ENCODE measurements at regions not wholly inside any gene's neighbourhood (a gene's known extent, or its start where the extent isn't known, plus 50 kb on each side); places are given as distances from the start of the nearest gene placed in this dataset.

DNA sequence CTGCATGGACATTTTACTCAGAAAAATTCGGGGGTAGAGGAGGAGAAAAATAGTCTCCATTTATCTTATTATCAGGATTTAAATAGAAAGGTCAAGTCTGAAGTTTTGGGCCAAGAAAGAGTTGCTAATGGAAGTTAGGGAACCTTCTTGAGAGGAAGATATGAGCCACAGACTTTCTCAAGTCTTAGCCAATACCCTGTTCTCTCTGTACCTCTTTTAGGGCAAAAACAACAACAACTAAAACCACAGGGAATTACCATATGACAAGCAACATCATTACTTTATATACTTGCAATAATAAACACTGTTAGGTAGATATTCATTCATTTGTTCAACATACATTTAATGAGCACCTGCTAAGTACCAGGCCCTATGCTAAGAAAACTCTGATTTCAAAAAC, 282.2 kb upstream of the CDH5 start:
- TF ChIP-seq, protein P1, sequence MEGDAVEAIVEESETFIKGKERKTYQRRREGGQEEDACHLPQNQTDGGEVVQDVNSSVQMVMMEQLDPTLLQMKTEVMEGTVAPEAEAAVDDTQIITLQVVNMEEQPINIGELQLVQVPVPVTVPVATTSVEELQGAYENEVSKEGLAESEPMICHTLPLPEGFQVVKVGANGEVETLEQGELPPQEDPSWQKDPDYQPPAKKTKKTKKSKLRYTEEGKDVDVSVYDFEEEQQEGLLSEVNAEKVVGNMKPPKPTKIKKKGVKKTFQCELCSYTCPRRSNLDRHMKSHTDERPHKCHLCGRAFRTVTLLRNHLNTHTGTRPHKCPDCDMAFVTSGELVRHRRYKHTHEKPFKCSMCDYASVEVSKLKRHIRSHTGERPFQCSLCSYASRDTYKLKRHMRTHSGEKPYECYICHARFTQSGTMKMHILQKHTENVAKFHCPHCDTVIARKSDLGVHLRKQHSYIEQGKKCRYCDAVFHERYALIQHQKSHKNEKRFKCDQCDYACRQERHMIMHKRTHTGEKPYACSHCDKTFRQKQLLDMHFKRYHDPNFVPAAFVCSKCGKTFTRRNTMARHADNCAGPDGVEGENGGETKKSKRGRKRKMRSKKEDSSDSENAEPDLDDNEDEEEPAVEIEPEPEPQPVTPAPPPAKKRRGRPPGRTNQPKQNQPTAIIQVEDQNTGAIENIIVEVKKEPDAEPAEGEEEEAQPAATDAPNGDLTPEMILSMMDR (IDR thresholded peaks at IDR 0.05; ENCODE audit: insufficient read depth, low read depth, low read length) = no peak
- TF ChIP-seq EZH2 (IDR thresholded peaks at IDR 0.05; ENCODE audit: insufficient read depth, low read length) = no peak
